B cell (primary cell): ENCODE measurements at regions not wholly inside any gene's neighbourhood (a gene's known extent, or its start where the extent isn't known, plus 50 kb on each side); places are given as distances from the start of the nearest gene placed in this dataset.

ENCODE experiments used
- ATAC-seq: fragments of 200-7000 bp; cut with Tn5 transposase; one replicate; pipeline ENCODE4 v1.10.0; 2021; ENCODE audit warnings: low read depth, mild to moderate bottlenecking, moderate number of reproducible peaks, moderate library complexity
- CTCF ChIA-PET: fragments of 350-600 bp; sonication (Branson Sonifier 250); formaldehyde crosslinking; loops from one replicate; lab custom pipeline; 2021; ENCODE audit warnings: antibody characterized with exemption, inconsistent platforms; lab: Charles Lee
- POLR2A ChIA-PET: fragments of 350-600 bp; sonication (Branson Sonifier 250); formaldehyde crosslinking; loops from one replicate; lab custom pipeline; 2021; ENCODE audit warnings: antibody characterized with exemption; lab: Charles Lee
- DNase-seq: peaks from one replicate; pipeline ENCODE4 v3.0.0; 2013
- H2AFZ ChIP-seq: 2 replicates; pipeline ENCODE4 v1.6.1; 2012; ENCODE audit warnings: mild to moderate bottlenecking, low read depth, low read length; ENCODE audit not compliant: insufficient read depth, poor library complexity, severe bottlenecking
- H3K27ac ChIP-seq, 2 donors: 1 replicate in 1 of 2; 2 replicates in 1 of 2; pipeline ENCODE4 v1.5.1; 2012 to 2013; ENCODE audit warnings: low read length in 2 of 2, mild to moderate bottlenecking in 2 of 2, moderate library complexity in 1 of 2
- H3K27me3 ChIP-seq, 4 experiments: fragments of 200-600 bp in 1 of 4; sonication (generic) in 1 of 4; replicated peaks in 1 of 4; 1 replicate in 2 of 4; 2 replicates in 2 of 4; pipeline versions ENCODE4 v1.6.1 to v1.7.0; 2013 to 2016; ENCODE audit warnings: low read length in 3 of 4, mild to moderate bottlenecking in 2 of 4, mixed read lengths in 1 of 4, moderate library complexity in 1 of 4; ENCODE audit not compliant: insufficient read depth in 4 of 4, control insufficient read depth in 3 of 4; ENCODE audit errors: control extremely low read depth in 1 of 4
- H3K36me3 ChIP-seq, 2 experiments: replicated peaks in 1 of 2; 1 replicate in 1 of 2; 2 replicates in 1 of 2; pipeline versions ENCODE4 v1.6.1 to v1.7.1; 2013; ENCODE audit warnings: low read length in 1 of 2; ENCODE audit not compliant: insufficient read depth in 2 of 2, control insufficient read depth in 1 of 2; ENCODE audit errors: control extremely low read depth in 1 of 2, extremely low read depth in 1 of 2
- H3K4me1 ChIP-seq, 2 donors: fragments of 200-600 bp in 1 of 2; sonication (generic) in 1 of 2; 1 replicate in 1 of 2; 2 replicates in 1 of 2; pipeline versions ENCODE4 v1.5.1 to v1.6.1; 2013 to 2017; ENCODE audit warnings: low read length in 2 of 2; ENCODE audit not compliant: control insufficient read depth in 2 of 2, insufficient read depth in 2 of 2
- H3K4me2 ChIP-seq: replicated peaks from 2 replicates; pipeline ENCODE3; 2012; ENCODE audit warnings: mild to moderate bottlenecking, low read depth, low read length; ENCODE audit not compliant: poor library complexity, severe bottlenecking
- H3K4me3 ChIP-seq, 5 experiments: fragments of 200-600 bp in 1 of 5; sonication (generic) in 1 of 5; 1 replicate in 3 of 5; 2 replicates in 2 of 5; pipeline versions ENCODE4 v1.5.1 to v1.7.0; 2011 to 2016; ENCODE audit warnings: low read length in 4 of 5, mild to moderate bottlenecking in 4 of 5, low read depth in 2 of 5, control low read depth in 1 of 5, moderate library complexity in 1 of 5; ENCODE audit not compliant: insufficient read depth in 1 of 5; ENCODE audit errors: control extremely low read depth in 1 of 5, extremely low read depth in 1 of 5
- H3K79me2 ChIP-seq: fragments of 200-600 bp; sonication (generic); one replicate; pipeline ENCODE4 v1.6.0; 2016; ENCODE audit warnings: low read length; ENCODE audit not compliant: control insufficient read depth, insufficient read depth
- H3K9ac ChIP-seq: fragments of 200-600 bp; sonication (generic); 2 replicates; pipeline ENCODE4 v1.6.1; 2017; ENCODE audit warnings: mild to moderate bottlenecking, low read length, moderate library complexity
- H3K9me3 ChIP-seq, 3 donors: one replicate each; pipeline versions ENCODE4 v1.6.1 to v1.7.1; 2013; ENCODE audit warnings: low read length in 2 of 3; ENCODE audit not compliant: control insufficient read depth in 2 of 3, insufficient read depth in 1 of 3; ENCODE audit errors: control extremely low read depth in 1 of 3
- H4K20me1 ChIP-seq: 2 replicates; pipeline ENCODE4 v1.6.0; 2012; ENCODE audit warnings: mild to moderate bottlenecking, low read length; ENCODE audit not compliant: insufficient read depth, control insufficient read depth, poor library complexity, severe bottlenecking
- H3K27ac Mint-ChIP-seq: one replicate; pipeline ENCODE4 v1.8.0; 2021; ENCODE audit warnings: mixed read lengths
- H3K27me3 Mint-ChIP-seq: one replicate; pipeline ENCODE4 v1.8.0; 2021; ENCODE audit warnings: mixed read lengths
- H3K4me1 Mint-ChIP-seq: one replicate; pipeline ENCODE4 v1.8.0; 2021; ENCODE audit warnings: mixed read lengths
- H3K4me3 Mint-ChIP-seq: one replicate; pipeline ENCODE4 v1.8.0; 2021; ENCODE audit warnings: mixed read lengths
- H3K9me3 Mint-ChIP-seq: one replicate; pipeline ENCODE4 v1.8.0; 2022; ENCODE audit warnings: mixed read lengths; ENCODE audit not compliant: insufficient read depth
- CTCF ChIP-seq: fragments of 200-600 bp; IDR thresholded peaks from one replicate; pipeline ENCODE4 v1.8.0; 2022; ENCODE audit warnings: antibody characterized with exemption, mild to moderate bottlenecking
- EZH2 ChIP-seq: IDR thresholded peaks from 2 replicates; pipeline ENCODE4 v1.6.1; 2012; ENCODE audit warnings: borderline replicate concordance, low read depth, mild to moderate bottlenecking, moderate library complexity, low read length; ENCODE audit not compliant: insufficient read depth, poor library complexity, severe bottlenecking
- WGBS: methylation state at CpG from one replicate; pipeline ENCODE4 v1.1.5; 2013; ENCODE audit warnings: missing lambda C conversion rate; ENCODE audit not compliant: insufficient coverage; 5-methylcytosine and 5-hydroxymethylcytosine counted together
- intact Hi-C: fragments of 100-400 bp; cut with micrococcal nuclease; formaldehyde crosslinking; loops from one replicate; pipeline ENCODE4 v1.10.0; 2022

- H3K4me3 Mint-ChIP-seq = no peak overlapping the region
- POLR2A ChIA-PET = no interaction called here
- Histone ChIP-seq H3K4me2 (no peak overlapping the region), H3K9me3 (no peaks in the 10 kb centered on the region), H3K27me3 (peaks cover 0 to 5% (median 0%) of the 10 kb centered on the region in 4 experiments), H3K4me1 (no peaks in the 10 kb centered on the region), H2AFZ (no peak overlapping the region), H4K20me1 (no peaks in the 10 kb centered on the region), H3K79me2 (no peaks in the 10 kb centered on the region), H3K36me3 (no peaks in the 10 kb centered on the region), H3K4me3 (no peak overlapping the region), H3K27ac (no peak overlapping the region), H3K9ac (no peak overlapping the region)
- WGBS = 90% methylated on average over 2 of the region's 2 CpGs
- DNase-seq (no peak), ATAC-seq (no peak)
- peaks cover 4% of the 10 kb centered on the region for H3K27me3 Mint-ChIP-seq
- H3K9me3 Mint-ChIP-seq = no peaks in the 10 kb centered on the region
- H3K27ac Mint-ChIP-seq = no peak overlapping the region
- TF ChIP-seq CTCF (no peak), EZH2 (no peak)
- no peaks in the 10 kb centered on the region for H3K4me1 Mint-ChIP-seq
- CTCF ChIA-PET = no interaction called here
- intact Hi-C loops = no loop called here
These were observed 146.4 kb upstream of the ZNF366 start for GRCh38 chr5:72653586-72653985.

GRCh38 chr5:72651779-72652178 is 144.6 kb upstream of the ZNF366 start:
- TF ChIP-seq EZH2 (no peak), CTCF (no peak)
- ChIA-PET POLR2A (no interaction called here), CTCF (no interaction called here)
- no peak overlapping the region for H3K4me3 ChIP-seq
- H3K4me1 Mint-ChIP-seq = no peaks in the 10 kb centered on the region
- intact Hi-C loops = no loop called here
- peaks cover 4% of the 10 kb centered on the region for H3K27me3 Mint-ChIP-seq
- H2AFZ ChIP-seq = no peak overlapping the region
- no peak overlapping the region for H3K27ac ChIP-seq
- H4K20me1 ChIP-seq = no peaks in the 10 kb centered on the region
- H3K27me3 ChIP-seq = peaks cover 0 to 5% (median 0%) of the 10 kb centered on the region in 4 experiments
- no peak overlapping the region for H3K4me2 ChIP-seq
- H3K27ac Mint-ChIP-seq = no peak overlapping the region
- no peaks in the 10 kb centered on the region for H3K4me1 ChIP-seq
- no peaks in the 10 kb centered on the region for H3K9me3 ChIP-seq
- no peaks in the 10 kb centered on the region for H3K79me2 ChIP-seq
- ATAC-seq = no peak
- no peak overlapping the region for H3K4me3 Mint-ChIP-seq
- no peaks in the 10 kb centered on the region for H3K36me3 ChIP-seq
- no peak for DNase-seq
- no peak overlapping the region for H3K9ac ChIP-seq
- no peaks in the 10 kb centered on the region for H3K9me3 Mint-ChIP-seq
